NCI-H226 (cell line): ENCODE measurements at regions not wholly inside any gene's neighbourhood (a gene's known extent, or its start where the extent isn't known, plus 50 kb on each side); places are given as distances from the start of the nearest gene placed in this dataset.
A peak's percentile ranks its signal among the peaks of the same experiment; 100 is the strongest.

Experiments
- DNase-seq: peaks from one replicate; pipeline ENCODE4 v3.0.0-alpha.2; 2015

- no peak for DNase-seq
Measured at GRCh38 chr10:75294031-75294437, 58.3 kb upstream of the COMTD1 start.

GRCh38 chr10:75293446-75293820, 57.7 kb upstream of the COMTD1 start:
- DNase-seq = no peak

- DNase-seq = no peak
Measured at GRCh38 chr10:75292794-75293445, 57.2 kb upstream of the COMTD1 start.

- DNase-seq = no peak
Measured at GRCh38 chr10:75291805-75292204, 56.0 kb upstream of the COMTD1 start.

- DNase-seq = no peak
Measured at GRCh38 chr10:75288140-75288711, 52.5 kb upstream of the COMTD1 start.

GRCh38 chr10:75287697-75288096, 51.9 kb upstream of the COMTD1 start:
- DNase-seq = peak; percentile 37

GRCh38 chr10:75286901-75287300, 51.1 kb upstream of the COMTD1 start:
- DNase-seq = no peak
